ENCODE measurements at regions not wholly inside any gene's neighbourhood (a gene's known extent, or its start where the extent isn't known, plus 50 kb on each side); places are given as distances from the start of the nearest gene placed in this dataset.

DNA sequence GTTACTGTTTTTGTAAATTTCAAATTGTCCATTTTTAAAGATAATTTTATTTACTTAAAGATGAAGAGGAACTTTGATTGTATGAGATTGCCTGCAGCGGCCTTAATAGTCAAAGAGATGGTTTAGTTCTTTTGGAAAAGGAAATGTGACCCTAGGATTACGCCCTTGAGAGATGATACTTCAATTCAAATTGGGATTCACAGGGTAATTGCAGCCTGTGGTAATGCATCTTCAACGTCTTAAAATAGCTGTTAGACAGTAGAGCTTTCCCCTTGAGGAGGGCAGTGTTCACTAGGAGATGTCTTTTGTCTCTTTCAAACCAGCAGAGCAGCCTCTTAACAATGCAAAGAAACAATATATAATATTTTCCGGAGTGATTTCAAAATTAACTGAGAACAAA is 127.1 kb downstream of the TAF11L14 start:
- TF ChIP-seq, protein P1, sequence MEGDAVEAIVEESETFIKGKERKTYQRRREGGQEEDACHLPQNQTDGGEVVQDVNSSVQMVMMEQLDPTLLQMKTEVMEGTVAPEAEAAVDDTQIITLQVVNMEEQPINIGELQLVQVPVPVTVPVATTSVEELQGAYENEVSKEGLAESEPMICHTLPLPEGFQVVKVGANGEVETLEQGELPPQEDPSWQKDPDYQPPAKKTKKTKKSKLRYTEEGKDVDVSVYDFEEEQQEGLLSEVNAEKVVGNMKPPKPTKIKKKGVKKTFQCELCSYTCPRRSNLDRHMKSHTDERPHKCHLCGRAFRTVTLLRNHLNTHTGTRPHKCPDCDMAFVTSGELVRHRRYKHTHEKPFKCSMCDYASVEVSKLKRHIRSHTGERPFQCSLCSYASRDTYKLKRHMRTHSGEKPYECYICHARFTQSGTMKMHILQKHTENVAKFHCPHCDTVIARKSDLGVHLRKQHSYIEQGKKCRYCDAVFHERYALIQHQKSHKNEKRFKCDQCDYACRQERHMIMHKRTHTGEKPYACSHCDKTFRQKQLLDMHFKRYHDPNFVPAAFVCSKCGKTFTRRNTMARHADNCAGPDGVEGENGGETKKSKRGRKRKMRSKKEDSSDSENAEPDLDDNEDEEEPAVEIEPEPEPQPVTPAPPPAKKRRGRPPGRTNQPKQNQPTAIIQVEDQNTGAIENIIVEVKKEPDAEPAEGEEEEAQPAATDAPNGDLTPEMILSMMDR (IDR thresholded peaks at IDR 0.05; ENCODE audit: poor library complexity), result no peak
- TF ChIP-seq EZH2phosphoT487 (IDR thresholded peaks at IDR 0.05; ENCODE audit: low read depth, severe bottlenecking, unreplicated experiment) (no peak), EZH2 (IDR thresholded peaks at IDR 0.05; ENCODE audit: borderline replicate concordance) (no peak)
